HG03432 (cell line): ENCODE measurements at regions not wholly inside any gene's neighbourhood (a gene's known extent, or its start where the extent isn't known, plus 50 kb on each side); places are given as distances from the start of the nearest gene placed in this dataset.
"Not testable (repeated sequence)": the region's sequence is repeated elsewhere in the genome, so short reads cannot be mapped to it uniquely, and the experiment has no call there.

Experiments
- ATAC-seq: cut with Tn5 transposase; IDR thresholded peaks from one replicate; pipeline ENCODE4 v1.9.1; 2021; ENCODE audit warnings: mild to moderate bottlenecking, moderate library complexity; ENCODE audit not compliant: unreplicated experiment

GRCh38 chr5:124001036-124001615 is 489.1 kb downstream of the CSNK1G3 start:
- ATAC-seq: no peak

DNA sequence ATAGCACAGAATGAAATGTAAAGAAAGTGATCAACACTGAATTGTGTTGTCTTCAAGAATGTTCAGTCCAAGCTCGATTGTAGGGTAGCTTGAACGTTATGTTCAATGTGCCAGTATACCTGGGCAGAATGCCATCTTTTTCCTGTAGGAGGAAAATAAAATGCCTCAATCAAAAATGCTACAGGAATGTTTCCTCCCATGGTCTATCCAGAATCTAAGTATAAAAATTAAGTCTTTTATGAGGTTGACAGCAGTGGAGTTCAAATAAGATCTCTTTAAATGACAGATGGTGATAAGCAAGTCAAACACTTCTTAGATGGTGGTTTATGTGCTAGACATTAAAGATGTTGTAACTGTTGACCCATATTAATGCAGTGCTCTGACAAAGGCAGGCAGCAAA is 488.6 kb downstream of the CSNK1G3 start:
- ATAC-seq: no peak

GRCh38 chr5:123997462-123998215 is 485.7 kb downstream of the CSNK1G3 start:
- no peak for ATAC-seq

DNA sequence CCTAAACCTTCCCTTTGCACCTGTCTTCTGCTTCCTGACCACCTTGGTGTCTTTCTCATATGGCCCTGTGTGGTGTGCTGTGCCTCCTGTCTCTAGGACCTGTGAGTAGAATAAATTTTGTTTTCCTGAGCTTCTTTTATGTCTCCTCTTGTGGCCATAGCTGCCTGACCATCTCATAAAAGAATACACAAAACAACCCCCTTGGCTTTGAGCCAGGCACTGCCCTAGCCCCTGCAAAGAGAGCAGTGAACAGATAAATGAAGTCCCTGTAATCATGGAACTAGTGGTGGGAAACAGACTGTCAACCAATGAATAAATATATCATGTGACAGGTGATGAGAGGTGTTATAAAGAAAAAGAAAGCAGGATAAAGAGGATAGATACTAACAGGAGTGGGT is 485.1 kb downstream of the CSNK1G3 start:
- ATAC-seq: no peak

DNA sequence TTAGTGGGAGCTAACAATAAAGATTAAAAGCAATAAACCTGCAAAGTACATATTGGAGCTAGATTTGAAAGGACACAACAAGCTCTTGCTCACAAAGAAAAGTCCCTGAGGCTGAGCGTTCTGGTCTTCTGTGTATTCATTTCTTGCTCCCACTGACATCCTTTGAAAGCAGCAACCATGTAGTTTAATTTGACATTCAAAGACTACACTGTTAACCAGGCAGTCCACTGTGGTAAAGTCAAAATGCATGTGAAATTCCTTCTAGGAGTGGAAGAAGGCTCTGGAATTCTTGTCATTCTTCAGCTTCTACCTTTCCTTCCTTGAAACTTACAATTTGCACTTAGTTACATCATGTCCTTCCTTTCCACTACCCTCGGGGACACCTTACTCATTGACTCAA is 480.7 kb downstream of the CSNK1G3 start:
- no peak for ATAC-seq

DNA sequence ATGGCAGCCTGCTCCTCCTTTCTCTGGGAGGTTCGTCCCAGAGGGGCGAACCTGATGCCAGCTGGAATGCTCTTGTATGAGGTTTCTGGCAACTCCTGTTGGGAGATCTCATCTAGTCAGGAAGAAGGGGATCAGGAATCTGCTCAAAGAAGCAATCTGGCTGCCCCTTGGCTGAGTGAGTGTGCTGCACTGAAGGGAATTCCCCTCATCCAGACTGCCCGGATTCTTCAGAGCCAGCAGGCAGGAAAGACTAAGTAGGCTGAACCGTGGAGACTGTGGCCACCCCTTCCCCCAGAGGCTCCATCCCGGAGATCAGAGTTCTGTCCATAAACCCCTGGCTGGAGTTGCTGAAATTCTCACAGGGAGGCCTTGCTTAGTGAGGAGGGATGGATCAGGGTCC is 476.0 kb downstream of the CSNK1G3 start:
- no peak for ATAC-seq

- peak; percentile 92 for ATAC-seq
Measured at GRCh38 chr5:123976379-123977033, 464.5 kb downstream of the CSNK1G3 start.

DNA sequence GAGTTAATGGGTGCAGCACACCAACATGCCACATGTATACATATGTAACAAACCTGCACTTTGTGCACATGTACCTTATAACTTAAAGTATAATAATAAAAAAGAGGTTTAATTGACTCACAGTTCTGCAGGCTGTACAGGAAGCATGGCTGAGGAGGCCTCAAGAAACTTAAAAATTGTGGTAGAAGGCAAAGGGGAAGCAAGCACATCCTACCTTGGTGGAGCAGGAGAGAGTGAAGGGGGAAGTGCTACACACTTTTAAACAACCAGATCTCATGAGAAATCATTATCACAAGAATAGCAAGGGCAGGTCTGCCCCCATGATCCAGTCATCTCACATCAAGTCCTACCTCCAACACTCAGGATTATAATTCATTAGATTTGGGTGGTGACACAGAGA is 463.5 kb downstream of the CSNK1G3 start:
- not testable (repeated sequence) for ATAC-seq

GRCh38 chr5:123966781-123967180 is 454.8 kb downstream of the CSNK1G3 start:
- no peak for ATAC-seq

DNA sequence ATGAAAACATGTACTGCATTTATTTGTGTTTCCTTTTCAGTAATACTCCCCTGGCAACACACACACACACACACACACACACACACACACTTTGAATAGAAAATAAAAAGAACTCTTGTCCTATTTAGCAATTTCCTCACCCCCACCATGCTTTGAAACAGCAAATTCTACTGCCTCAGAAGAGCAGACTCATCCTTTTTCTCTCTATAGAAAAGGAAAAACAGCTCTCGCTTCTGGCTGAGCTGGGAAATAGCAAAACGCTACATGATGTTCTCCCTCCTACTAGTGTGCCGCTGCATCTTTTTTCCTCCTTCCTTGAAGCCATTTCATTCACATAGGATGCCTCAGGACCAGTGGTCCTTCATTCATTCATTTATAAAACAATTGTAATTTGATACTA is 453.6 kb downstream of the CSNK1G3 start:
- no peak for ATAC-seq

DNA sequence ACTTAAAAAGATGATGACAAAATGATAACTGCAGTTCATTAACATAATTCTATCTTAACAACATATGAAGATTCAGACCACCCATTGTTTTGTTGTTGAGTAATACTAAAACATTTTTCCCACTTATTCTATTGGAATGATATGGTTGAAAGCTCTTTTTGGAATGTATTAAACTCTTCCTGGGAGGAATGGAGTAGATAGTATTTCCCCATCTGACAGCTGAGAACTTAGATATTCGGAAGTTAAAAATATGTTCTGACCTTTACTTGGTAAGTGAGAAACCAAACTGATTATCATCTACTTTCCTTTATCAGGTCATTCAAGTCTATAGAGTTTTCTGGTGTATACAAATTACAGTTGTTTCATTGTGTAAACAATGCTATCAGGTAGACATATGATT is 452.9 kb downstream of the CSNK1G3 start:
- ATAC-seq: no peak

DNA sequence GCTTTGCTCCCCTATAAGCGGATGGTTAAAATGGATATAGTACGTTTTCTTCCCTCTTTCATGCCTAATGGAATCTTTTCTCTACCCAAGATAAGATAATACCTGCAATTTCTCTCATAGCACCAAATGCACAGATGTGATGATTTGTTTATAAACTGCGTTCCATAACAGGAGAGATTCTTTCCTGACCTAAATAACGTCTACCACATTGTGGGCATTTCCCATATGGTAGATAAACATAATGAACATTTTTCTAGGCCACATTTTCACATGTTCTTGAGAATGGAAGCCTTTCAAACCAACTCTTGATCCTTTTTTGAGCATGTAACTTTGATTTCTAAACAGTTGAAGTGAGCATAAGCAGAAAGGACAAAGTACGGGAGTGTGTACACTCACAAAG is 448.5 kb downstream of the CSNK1G3 start:
- no peak for ATAC-seq

- no peak for ATAC-seq
Measured at GRCh38 chr5:123951582-123951977, 439.6 kb downstream of the CSNK1G3 start.

- ATAC-seq: no peak
Measured at GRCh38 chr5:123950701-123951581, 439.0 kb downstream of the CSNK1G3 start.

DNA sequence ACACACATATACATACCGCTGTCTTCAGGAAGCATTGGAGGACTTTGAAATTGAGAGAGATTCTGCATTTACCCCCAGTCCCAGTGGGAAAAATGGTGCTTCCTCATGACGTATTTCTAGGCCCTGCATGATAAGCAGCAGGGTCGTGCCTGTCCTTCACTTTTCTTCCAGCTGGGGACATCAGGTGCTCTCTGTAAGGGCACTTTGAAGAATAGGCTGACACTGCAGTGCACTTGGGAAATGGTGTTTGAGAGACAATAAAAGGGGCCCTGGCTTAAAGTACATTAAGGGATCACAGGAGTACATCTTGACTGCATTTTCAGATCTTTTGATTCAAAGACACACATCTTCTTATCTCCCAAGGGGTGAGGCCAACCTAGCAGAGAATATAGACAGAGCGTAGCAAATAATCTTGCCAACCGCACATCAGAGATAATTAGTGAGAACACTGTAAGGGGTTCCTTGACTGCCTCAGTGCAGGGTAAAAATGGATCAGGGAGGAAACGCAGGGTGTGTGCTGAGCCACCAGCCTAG is 437.9 kb downstream of the CSNK1G3 start:
- ATAC-seq: no peak

DNA sequence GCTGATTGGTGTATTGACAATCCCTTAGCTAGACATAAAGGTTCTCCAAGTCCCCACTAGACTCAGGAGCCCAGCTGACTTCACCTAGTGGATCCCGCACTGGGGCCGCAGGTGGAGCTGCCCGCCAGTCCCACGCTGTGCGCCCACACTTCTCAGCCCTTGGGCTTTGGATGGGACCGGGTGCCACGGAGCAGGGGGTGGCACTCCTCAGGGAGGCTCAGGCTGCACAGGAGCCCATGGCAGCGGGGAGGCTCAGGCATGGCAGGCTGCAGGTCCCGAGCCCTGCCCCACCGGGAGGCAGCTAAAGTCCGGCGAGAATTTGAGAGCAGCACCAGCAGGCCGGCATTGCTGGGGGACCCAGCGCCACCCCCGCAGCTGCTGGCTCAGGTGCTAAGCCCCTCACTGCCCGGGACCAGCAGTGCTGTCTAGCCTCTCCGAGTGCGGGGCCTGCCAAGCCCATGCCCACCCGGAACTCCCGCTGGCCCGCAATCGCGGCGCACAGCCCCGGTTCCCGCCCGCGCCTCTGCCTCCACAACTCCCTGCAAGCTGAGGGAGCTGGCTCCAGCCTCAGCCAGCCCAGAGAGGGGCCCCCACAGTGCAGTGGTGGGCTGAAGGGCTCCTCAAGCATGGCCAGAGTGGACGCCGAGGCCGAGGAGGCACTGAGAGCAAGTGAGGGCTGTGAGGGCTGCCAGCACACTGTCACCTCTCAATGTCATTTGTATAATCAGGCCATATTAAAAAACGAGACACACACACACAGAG is 437.2 kb downstream of the CSNK1G3 start:
- ATAC-seq: no peak

DNA sequence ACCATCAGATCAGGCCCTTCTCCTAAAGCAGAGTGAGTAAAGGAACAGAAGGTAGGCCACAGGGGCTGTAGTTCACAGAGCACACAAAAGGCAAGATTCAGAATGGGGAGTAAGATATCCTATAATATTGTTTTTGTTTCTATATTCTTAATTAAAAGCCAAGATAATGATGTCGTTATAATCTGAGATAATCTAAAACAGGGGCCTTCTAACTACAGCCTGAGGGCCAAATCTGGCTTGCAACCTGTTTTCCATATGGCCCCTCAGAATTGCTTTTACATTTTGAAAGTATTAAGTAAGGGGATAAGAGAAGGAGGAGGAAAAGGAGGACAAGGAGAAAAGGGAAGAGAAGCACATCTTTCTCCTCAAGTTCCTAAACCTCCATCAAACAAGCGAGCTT is 435.8 kb downstream of the CSNK1G3 start:
- ATAC-seq: no peak

DNA sequence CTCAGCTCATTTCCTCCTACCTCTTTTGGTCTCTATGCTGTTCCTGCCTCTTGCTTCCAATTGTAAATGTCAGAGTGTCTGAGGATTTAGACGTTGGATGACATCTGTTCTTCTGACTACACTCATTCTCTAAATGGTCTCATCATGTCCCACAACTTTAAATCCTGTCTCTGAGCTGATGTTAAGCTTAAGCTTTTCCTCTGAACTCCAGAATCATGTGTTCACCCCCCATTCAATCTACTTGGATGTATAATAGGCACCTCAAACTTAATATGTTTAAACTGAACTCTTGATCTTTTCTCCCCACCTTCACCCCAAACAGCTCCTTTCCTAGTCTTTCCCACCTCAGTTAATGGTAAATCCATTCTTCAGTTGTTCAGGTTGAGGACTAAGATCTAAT is 433.6 kb downstream of the CSNK1G3 start:
- ATAC-seq: no peak

- no peak for ATAC-seq
Measured at GRCh38 chr5:123943151-123943550, 431.2 kb downstream of the CSNK1G3 start.

DNA sequence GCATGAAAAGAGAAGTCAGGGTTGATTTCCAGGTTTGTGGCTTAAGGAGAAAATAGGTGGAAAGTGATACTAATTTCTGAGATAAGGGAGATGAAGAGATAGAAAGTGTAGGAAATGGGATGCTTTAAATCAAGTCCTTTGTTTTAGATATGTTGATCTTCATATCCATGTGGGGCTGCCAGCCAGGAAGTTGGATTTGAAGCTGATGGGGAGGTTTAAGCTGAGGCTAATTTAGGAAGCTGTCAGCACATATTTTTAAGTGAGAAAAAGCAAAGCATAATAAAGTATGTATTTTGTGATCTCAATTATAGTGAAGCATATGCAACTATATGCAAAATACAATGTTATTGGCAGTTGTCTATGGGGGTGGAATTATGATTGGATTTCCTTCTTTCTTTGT is 428.4 kb downstream of the CSNK1G3 start:
- ATAC-seq: no peak
